ENCODE measurements at regions not wholly inside any gene's neighbourhood (a gene's known extent, or its start where the extent isn't known, plus 50 kb on each side); places are given as distances from the start of the nearest gene placed in this dataset.

DNA sequence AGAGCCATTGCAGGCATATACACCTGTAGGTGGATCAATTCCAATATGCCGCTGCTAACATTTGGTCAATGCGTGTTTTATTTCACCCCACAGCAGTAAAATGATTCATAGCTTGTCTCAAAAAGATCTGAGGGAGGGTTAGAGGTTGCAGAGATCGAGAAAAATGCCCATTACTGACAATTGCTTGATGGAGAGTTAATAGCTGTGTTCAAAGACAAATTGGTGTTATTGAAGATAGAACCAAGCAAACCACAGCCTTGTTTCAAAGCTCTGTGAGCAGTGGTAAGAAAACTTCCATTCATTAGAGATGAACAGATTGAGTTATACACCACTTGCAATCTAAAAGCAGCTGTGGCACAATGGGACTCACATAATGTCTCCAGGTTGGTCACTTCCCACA, 95.4 kb downstream of the KCNE4 start:
- Histone ChIP-seq H3K27ac (no peak overlapping the region), H3K27me3 (no peaks in the 10 kb centered on the region), H3K36me3 (no peaks in the 10 kb centered on the region), H3K4me3 (no peak overlapping the region), H3K9me3 (no peaks in the 10 kb centered on the region), H3K4me1 (no peaks in the 10 kb centered on the region)
- TF ChIP-seq POLR2A (IDR thresholded peaks at IDR 0.05): no peak
- TF ChIP-seq, protein P1, sequence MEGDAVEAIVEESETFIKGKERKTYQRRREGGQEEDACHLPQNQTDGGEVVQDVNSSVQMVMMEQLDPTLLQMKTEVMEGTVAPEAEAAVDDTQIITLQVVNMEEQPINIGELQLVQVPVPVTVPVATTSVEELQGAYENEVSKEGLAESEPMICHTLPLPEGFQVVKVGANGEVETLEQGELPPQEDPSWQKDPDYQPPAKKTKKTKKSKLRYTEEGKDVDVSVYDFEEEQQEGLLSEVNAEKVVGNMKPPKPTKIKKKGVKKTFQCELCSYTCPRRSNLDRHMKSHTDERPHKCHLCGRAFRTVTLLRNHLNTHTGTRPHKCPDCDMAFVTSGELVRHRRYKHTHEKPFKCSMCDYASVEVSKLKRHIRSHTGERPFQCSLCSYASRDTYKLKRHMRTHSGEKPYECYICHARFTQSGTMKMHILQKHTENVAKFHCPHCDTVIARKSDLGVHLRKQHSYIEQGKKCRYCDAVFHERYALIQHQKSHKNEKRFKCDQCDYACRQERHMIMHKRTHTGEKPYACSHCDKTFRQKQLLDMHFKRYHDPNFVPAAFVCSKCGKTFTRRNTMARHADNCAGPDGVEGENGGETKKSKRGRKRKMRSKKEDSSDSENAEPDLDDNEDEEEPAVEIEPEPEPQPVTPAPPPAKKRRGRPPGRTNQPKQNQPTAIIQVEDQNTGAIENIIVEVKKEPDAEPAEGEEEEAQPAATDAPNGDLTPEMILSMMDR (IDR thresholded peaks at IDR 0.05): no peak
- no peak for DNase-seq

DNA sequence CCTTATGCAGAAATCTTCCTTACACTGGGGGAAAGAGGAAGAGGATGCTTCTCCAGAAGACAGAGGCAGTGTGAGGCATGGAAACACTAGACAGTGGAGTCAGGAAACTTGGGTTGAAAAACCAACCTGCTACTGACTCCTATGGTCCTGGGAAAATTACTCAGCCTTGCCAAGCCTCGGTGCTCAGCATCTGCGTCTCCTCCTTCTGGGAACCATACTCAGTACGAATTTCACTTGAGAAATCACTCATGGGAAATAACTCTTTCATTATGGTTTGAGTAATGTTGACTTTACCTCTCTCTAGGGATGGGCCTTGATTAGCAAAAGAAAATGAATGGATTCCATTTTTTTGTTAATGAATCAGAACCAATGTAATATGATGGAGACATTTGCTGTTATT, 96.5 kb downstream of the KCNE4 start:
- no peak overlapping the region for H3K27ac ChIP-seq
- no peak for DNase-seq
- no peaks in the 10 kb centered on the region for H3K4me1 ChIP-seq
- H3K36me3 ChIP-seq: no peaks in the 10 kb centered on the region
- H3K4me3 ChIP-seq: no peak overlapping the region
- TF ChIP-seq POLR2A (IDR thresholded peaks at IDR 0.05): no peak
- TF ChIP-seq, protein P1 (IDR thresholded peaks at IDR 0.05): no peak
- H3K9me3 ChIP-seq: no peaks in the 10 kb centered on the region
- no peaks in the 10 kb centered on the region for H3K27me3 ChIP-seq

DNA sequence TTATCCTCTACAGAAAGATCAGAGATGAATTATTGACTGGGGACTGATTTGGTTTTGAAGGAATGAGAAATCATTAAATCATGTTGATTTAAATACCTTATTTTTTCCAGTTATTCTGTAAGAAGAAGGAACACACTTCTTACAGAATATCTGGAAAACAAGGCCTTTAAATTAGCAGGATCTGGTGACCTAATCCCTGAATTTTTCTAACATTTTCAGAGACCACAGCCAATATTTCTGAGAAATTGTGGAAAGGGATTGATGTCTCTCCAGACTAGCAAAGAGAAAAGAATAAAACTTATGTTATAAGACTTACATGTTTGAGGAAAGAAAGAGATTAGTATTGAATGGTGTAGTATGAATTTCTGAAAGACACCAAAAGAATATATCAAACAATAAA, 104.0 kb downstream of the KCNE4 start:
- no peak for TF ChIP-seq POLR2A (IDR thresholded peaks at IDR 0.05)
- TF ChIP-seq, protein P1 (IDR thresholded peaks at IDR 0.05): no peak

DNA sequence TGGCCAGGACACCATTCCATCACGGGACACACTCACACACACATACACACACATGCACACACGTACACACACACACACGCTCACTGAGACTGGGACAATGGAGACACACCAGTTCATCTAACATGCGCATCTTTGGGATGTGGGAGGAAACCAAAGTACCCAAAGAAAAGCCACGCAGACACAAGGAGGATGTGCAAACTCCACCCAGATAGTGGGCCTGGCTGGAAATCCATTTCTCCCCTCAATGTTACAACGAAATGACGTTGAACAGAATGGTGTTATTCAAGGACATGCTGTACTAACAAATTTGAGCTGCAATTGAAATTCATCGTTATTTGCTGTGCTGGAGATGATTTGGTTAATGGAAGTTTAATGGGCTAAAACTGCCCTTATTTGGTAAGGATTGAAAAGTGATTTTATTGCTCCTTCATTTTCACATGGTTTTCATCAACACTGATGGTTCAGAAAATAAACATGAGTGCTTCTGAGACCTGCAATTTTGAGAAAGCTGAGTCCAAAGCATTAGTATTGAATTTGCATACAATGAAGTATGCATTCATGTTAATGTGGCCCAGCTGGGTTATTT, 110.0 kb downstream of the KCNE4 start:
- H3K27ac ChIP-seq: no peak overlapping the region
- no peak for DNase-seq
- H3K4me3 ChIP-seq: no peak overlapping the region
- H3K9me3 ChIP-seq: no peaks in the 10 kb centered on the region
- TF ChIP-seq, protein P1 (IDR thresholded peaks at IDR 0.05): no peak
- TF ChIP-seq POLR2A (IDR thresholded peaks at IDR 0.05): no peak
- no peaks in the 10 kb centered on the region for H3K4me1 ChIP-seq
- H3K36me3 ChIP-seq: no peaks in the 10 kb centered on the region
- H3K27me3 ChIP-seq: no peaks in the 10 kb centered on the region

More for the DNA sequence above, 104.0 kb downstream of the KCNE4 start:
- Histone ChIP-seq H3K4me1 (no peaks in the 10 kb centered on the region), H3K4me3 (no peak overlapping the region), H3K36me3 (no peaks in the 10 kb centered on the region), H3K9me3 (no peaks in the 10 kb centered on the region), H3K27me3 (no peaks in the 10 kb centered on the region), H3K27ac (no peak overlapping the region)
- no peak for DNase-seq

DNA sequence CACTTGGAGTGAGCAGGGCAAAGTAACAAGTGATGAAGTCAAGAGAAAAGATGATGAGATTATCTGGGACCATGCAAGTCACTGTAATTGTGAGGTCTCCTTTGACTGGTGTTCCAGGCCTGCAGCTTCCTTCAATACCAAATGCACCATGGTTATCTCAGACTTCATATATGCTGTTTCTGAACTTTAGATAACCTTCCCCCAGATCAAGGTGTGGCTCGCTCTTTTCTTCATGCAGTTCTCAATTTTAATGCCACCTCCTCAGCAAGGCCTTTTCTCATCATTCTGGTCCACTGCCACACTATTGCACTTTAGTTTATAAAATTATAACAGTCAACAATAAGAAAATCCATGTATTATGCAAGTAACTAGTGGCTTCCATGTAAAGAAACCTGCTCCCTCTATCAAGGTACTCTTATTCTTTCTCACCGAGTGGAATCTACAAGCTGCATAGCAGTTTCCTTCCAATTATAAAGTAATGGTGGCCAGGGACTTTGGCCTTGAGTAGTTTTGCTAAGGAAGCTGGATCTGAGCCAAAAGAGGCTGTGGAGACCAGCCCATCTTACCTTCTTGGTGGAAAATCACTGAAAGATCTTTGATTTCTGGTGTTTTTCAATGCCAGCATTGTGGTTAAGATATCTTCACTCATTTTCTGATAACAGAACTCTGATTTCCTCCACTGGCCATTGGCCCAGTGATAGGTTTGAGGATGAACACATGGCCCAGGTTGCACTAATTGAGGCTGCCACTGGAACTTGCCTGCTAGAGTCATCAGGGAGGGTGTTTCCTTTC, 113.6 kb downstream of the KCNE4 start:
- H3K36me3 ChIP-seq: no peaks in the 10 kb centered on the region
- H3K4me1 ChIP-seq: no peaks in the 10 kb centered on the region
- H3K27ac ChIP-seq: peak overlapping the region in 1 of 4 donors; percentile 62
- TF ChIP-seq POLR2A (IDR thresholded peaks at IDR 0.05): no peak
- TF ChIP-seq, protein P1 (IDR thresholded peaks at IDR 0.05): no peak
- no peak overlapping the region for H3K4me3 ChIP-seq
- H3K9me3 ChIP-seq: no peaks in the 10 kb centered on the region
- DNase-seq: no peak
- H3K27me3 ChIP-seq: no peaks in the 10 kb centered on the region
